ENCODE measurements at regions not wholly inside any gene's neighbourhood (a gene's known extent, or its start where the extent isn't known, plus 50 kb on each side); places are given as distances from the start of the nearest gene placed in this dataset.

- no peak for DNase-seq (ENCODE audit: extremely low read depth, low read depth)
- no peak for TF ChIP-seq CTCF (IDR thresholded peaks at IDR 0.05; ENCODE audit: low read depth, low read length, missing control alignments)
- no peak overlapping the region for H3K4me3 ChIP-seq (replicated peaks; ENCODE audit: low read depth, low read length)
These were observed 231.6 kb downstream of the TJP1 start for GRCh38 chr15:29590701-29591100.

- H3K4me3 ChIP-seq (replicated peaks; ENCODE audit: low read depth, low read length) = no peak overlapping the region
These were observed 232.3 kb downstream of the TJP1 start for GRCh38 chr15:29589975-29590374.

GRCh38 chr15:29589416-29589815, 232.9 kb downstream of the TJP1 start:
- no peak for TF ChIP-seq CTCF (IDR thresholded peaks at IDR 0.05; ENCODE audit: low read depth, low read length, missing control alignments)
- no peak overlapping the region for H3K4me3 ChIP-seq (replicated peaks; ENCODE audit: low read depth, low read length)
- no peak for DNase-seq (ENCODE audit: extremely low read depth, low read depth)

More at GRCh38 chr15:29589975-29590374, 232.3 kb downstream of the TJP1 start:
- TF ChIP-seq CTCF (IDR thresholded peaks at IDR 0.05; ENCODE audit: low read depth, low read length, missing control alignments) = no peak
- no peak for DNase-seq (ENCODE audit: extremely low read depth, low read depth)

GRCh38 chr15:29573197-29573838, 248.9 kb downstream of the TJP1 start:
- DNase-seq (ENCODE audit: extremely low read depth, low read depth) = no peak
- H3K4me3 ChIP-seq (replicated peaks; ENCODE audit: low read depth, low read length) = no peak overlapping the region
- TF ChIP-seq CTCF (IDR thresholded peaks at IDR 0.05; ENCODE audit: low read depth, low read length, missing control alignments) = no peak

GRCh38 chr15:29571792-29572431, 250.4 kb downstream of the TJP1 start:
- DNase-seq (ENCODE audit: extremely low read depth, low read depth) = no peak
- H3K4me3 ChIP-seq (replicated peaks; ENCODE audit: low read depth, low read length) = no peak overlapping the region
- no peak for TF ChIP-seq CTCF (IDR thresholded peaks at IDR 0.05; ENCODE audit: low read depth, low read length, missing control alignments)

GRCh38 chr15:29570948-29571791, 251.1 kb downstream of the TJP1 start:
- TF ChIP-seq CTCF (IDR thresholded peaks at IDR 0.05; ENCODE audit: low read depth, low read length, missing control alignments) = no peak
- H3K4me3 ChIP-seq (replicated peaks; ENCODE audit: low read depth, low read length) = no peak overlapping the region
- DNase-seq (ENCODE audit: extremely low read depth, low read depth) = no peak
